ENCODE measurements at regions not wholly inside any gene's neighbourhood (a gene's known extent, or its start where the extent isn't known, plus 50 kb on each side); places are given as distances from the start of the nearest gene placed in this dataset.

- H4K20me1 ChIP-seq (ENCODE audit: insufficient read depth), result no peaks in the 10 kb centered on the region
- H3K27me3 ChIP-seq (ENCODE audit: insufficient read depth, low read length), result no peaks in the 10 kb centered on the region
- H3K9ac ChIP-seq (ENCODE audit: low read length), result no peak overlapping the region
- ChIA-PET CTCF (no interaction called here), RAD21 (ENCODE audit: low non-redundant PET in 1 of 2, low total read pairs in 2 of 2, uncharacterized antibody in 2 of 2, unreplicated experiment in 2 of 2) (no interaction called here), POLR2A (no interaction called here)
- no peak for ATAC-seq
- H3K9me2 ChIP-seq (ENCODE audit: insufficient read depth), result no peaks in the 10 kb centered on the region
- TF ChIP-seq REST (IDR thresholded peaks at IDR 0.05; ENCODE audit: low read depth) (no peak), CTCF (IDR thresholded peaks at IDR 0.05 in 2 of 3, conservative IDR thresholded peaks at IDR 0.05 in 1 of 3; ENCODE audit: borderline replicate concordance in 1 of 3, insufficient read depth in 1 of 3, low read depth in 2 of 3, low read length in 2 of 3) (no peak), MAX (IDR thresholded peaks at IDR 0.05) (no peak), EZH2phosphoT487 (IDR thresholded peaks at IDR 0.05; ENCODE audit: borderline replicate concordance) (no peak), TCF7L2 (IDR thresholded peaks at IDR 0.05; ENCODE audit: borderline replicate concordance, extremely low read depth, insufficient read depth, insufficient read length) (no peak), ZFX (IDR thresholded peaks at IDR 0.05) (no peak), ATF3 (IDR thresholded peaks at IDR 0.05) (no peak), ZNF274 (IDR thresholded peaks at IDR 0.05; ENCODE audit: low read depth, low read length) (no peak), POLR2A (IDR thresholded peaks at IDR 0.05; ENCODE audit: borderline replicate concordance, extremely low read depth, insufficient read depth, insufficient read length) (no peak), CBX3 (IDR thresholded peaks at IDR 0.05; ENCODE audit: low read depth) (no peak), RAD21 (IDR thresholded peaks at IDR 0.05; ENCODE audit: low read depth) (no peak), JUND (IDR thresholded peaks at IDR 0.05) (no peak), ZBTB33 (IDR thresholded peaks at IDR 0.05; ENCODE audit: extremely low read depth, insufficient replicate concordance, low read length) (no peak), EGR1 (IDR thresholded peaks at IDR 0.05; ENCODE audit: low read depth) (no peak), POLR2AphosphoS5 (IDR thresholded peaks at IDR 0.05; ENCODE audit: low read depth, low read length) (no peak), SRF (IDR thresholded peaks at IDR 0.05; ENCODE audit: low read depth) (no peak), SIN3A (IDR thresholded peaks at IDR 0.05; ENCODE audit: low read depth) (no peak)
- no peaks in the 10 kb centered on the region for H3K79me2 ChIP-seq (ENCODE audit: insufficient read depth, low read length)
- H2AFZ ChIP-seq (ENCODE audit: low read depth, low read length, poor library complexity, severe bottlenecking), result no peak overlapping the region
- no peak overlapping the region for H3K27ac ChIP-seq (ENCODE audit: low read depth, low read length)
- BruUV-seq (replicated peaks), result no TSS peak
- no peak for DNase-seq (ENCODE audit: low read depth, low spot score)
- no peak overlapping the region for H3K4me2 ChIP-seq (ENCODE audit: low read length)
- H3K36me3 ChIP-seq (ENCODE audit: control insufficient read depth in 1 of 2, insufficient read depth in 2 of 2, low read length in 2 of 2), result no peaks in the 10 kb centered on the region
- H3K4me3 ChIP-seq (replicated peaks in 1 of 2; ENCODE audit: low read depth in 1 of 2, low read length in 2 of 2), result no peak overlapping the region
- intact Hi-C loops (cut with micrococcal nuclease), result no loop called here
- H3K4me1 ChIP-seq (ENCODE audit: control insufficient read depth in 1 of 2, insufficient read depth in 2 of 2, low read length in 2 of 2), result no peaks in the 10 kb centered on the region
- no peaks in the 10 kb centered on the region for H3K9me3 ChIP-seq (ENCODE audit: control insufficient read depth in 1 of 2, insufficient read depth in 1 of 2, low read depth in 1 of 2, low read length in 2 of 2)
These were observed 64.5 kb upstream of the MRI1 start for GRCh38 chr19:13699786-13700185.
